NCI-H345 treated with DMSO at 0.1 percent for 48 hours (cell line): ENCODE measurements at regions not wholly inside any gene's neighbourhood (a gene's known extent, or its start where the extent isn't known, plus 50 kb on each side); places are given as distances from the start of the nearest gene placed in this dataset.
"Not testable (repeated sequence)": the region's sequence is repeated elsewhere in the genome, so short reads cannot be mapped to it uniquely, and the experiment has no call there.

Experiments used
- DNase-seq: peaks from one replicate; lab custom pipeline; 2025; ENCODE audit not compliant: unreplicated experiment; lab: John Stamatoyannopoulos, UW

GRCh38 chr11:23138761-23139160 lies 278.5 kb upstream of the CCDC179 start:
- DNase-seq: no peak

- peak; percentile 7 for DNase-seq
Measured at GRCh38 chr11:23143022-23143421, 282.7 kb upstream of the CCDC179 start.

- no peak for DNase-seq
Measured at GRCh38 chr11:23151819-23152218, 291.5 kb upstream of the CCDC179 start.

GRCh38 chr11:23155503-23155902 lies 295.2 kb upstream of the CCDC179 start:
- DNase-seq: no peak

GRCh38 chr11:23164022-23164421 lies 303.7 kb upstream of the CCDC179 start:
- DNase-seq: no peak

GRCh38 chr11:23166376-23166775 lies 306.1 kb upstream of the CCDC179 start:
- DNase-seq: no peak

DNA sequence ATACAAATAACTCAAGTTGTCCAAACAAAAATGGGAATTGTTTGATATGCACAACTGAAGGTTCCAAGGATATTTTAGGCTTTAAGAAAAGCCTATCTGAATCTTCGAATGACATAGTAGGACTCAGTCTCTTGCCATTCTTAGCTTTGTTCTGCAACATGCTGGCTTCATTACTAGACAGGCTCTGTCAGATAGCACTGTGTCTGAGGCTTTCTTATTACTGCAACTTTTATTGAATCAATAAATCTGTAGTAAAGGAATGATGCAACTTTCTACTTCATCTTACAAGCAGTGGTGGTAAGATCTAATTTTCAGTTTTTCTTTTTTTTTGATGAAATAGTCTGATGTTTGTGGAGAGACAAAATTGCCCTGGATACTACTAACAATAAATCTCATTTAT lies 319.3 kb upstream of the CCDC179 start:
- no peak for DNase-seq

GRCh38 chr11:23181022-23181807 lies 320.9 kb upstream of the CCDC179 start:
- DNase-seq: no peak

DNA sequence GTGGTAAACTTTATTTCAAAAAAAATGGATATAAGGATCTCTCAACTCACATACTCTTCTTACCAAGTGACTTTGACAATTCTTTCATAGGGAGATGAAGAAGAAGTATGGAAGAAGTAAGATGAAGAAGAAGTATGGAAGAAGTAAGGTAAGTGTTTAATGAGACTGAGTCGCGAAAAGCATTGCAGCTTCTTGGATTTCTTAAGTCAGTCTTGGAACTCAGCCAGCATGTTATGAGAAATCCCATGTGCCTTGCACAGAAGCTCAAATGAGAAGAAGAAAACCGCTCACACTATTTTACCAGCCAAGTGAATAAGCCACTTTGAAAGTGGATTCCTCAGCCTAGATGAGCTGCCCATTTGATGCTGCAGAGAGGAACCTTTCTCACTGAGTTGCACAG lies 332.0 kb upstream of the CCDC179 start:
- no peak for DNase-seq

- DNase-seq: no peak
Measured at GRCh38 chr11:23201936-23202522, 341.8 kb upstream of the CCDC179 start.

DNA sequence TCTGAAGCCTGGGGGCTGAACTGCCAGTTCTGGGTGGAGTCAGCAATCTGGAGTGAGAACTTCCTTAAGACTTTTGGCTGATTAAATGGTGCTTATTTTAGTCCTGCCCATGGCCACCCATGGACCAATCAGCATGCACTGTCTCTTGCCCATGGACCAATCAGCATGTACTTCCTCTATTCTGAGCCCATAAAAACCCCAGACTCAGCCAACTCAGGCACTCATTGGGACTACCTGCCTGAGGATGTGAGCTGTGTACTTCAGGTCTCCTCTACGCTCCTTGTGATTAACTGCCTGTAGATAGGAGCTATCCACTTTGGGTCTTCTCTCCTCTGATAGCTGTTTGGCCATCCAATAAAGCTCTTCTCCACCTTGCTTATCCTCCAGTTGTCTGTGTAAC lies 342.3 kb upstream of the CCDC179 start:
- DNase-seq: no peak

DNA sequence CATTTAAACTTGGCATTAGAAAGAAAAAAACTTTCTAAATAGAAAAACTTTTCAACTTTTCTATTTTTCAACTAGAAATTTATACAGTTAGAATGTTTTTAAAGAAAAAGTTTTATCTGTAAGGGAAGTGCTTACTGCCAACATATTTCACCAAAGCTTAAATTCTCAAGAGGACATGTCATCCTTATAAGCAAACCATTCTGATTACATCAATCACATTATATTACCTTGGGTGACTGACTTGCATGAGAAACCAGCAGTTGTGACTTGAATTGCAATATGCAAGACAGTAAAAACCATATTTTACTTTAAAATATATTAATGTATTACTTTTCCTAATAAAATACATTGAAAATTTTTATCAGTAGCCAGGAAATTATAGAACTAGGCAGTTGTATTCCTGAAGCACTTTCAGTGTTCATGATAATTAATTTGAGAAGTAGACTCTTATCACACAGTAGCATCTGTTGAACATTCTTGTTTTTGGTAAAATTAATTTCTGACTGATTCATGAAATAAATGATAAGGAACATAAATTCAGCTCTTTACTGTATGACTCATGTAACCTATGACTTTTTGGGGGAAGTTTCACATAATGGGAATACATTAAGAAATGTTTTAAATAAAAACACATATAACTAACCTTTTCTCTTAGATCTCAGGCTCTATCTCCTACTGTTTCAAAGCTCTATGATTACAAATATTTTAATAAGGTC lies 345.0 kb upstream of the CCDC179 start:
- DNase-seq: no peak

DNA sequence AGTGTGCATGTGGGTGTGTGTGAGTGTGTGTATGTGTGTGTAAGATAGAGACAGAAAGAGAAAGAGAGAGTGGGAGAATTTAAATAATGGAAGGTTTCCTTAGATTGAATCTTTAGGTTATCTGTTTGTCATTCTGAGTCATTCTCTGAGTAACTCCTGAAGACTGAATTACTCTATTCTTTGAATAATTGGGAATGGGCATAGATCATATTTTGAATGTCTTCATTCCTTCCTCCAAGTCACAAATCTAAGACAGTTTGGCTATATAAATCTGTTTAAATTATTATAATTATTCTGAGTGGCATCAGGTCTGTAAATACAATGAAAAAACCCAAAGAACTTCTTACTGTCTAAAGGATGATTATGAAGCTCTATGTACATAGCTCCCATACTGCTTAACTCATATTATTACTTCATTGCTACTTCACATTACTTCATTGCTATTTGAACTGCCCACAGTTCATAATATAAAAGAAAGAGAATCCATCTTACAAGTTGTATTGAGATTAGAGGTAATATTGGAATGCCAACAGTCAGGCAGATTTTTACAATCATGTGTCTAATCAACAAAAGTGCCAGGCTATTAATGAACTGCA lies 346.6 kb upstream of the CCDC179 start:
- no peak for DNase-seq

GRCh38 chr11:23211221-23211620 lies 350.9 kb upstream of the CCDC179 start:
- no peak for DNase-seq

- no peak for DNase-seq
Measured at GRCh38 chr11:23212807-23213206, 352.5 kb upstream of the CCDC179 start.

GRCh38 chr11:23217072-23217471 lies 356.8 kb upstream of the CCDC179 start:
- no peak for DNase-seq

GRCh38 chr11:23220086-23220485 lies 359.8 kb upstream of the CCDC179 start:
- DNase-seq: not testable (repeated sequence)

DNA sequence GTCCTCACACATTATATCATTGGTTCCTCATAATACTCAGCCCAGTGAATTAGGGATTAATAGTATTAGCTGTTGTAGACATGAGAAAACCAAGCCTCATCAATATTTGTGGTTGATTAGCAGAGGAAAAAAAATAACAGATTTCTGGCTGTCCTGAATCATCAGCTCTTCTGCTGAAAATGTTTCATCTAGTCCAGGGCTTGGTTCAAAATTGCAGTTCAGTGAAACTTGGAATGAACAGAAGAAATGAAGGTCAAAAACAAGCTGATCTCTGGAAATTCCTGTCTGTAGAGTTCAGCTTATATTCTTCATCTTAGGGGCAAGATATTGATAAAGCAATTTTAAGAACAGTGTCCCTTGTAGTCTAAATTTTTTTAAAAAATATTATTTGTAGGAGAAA lies 361.1 kb upstream of the CCDC179 start:
- DNase-seq: no peak

- DNase-seq: no peak
Measured at GRCh38 chr11:23226331-23227077, 366.2 kb upstream of the CCDC179 start.

- DNase-seq: no peak
Measured at GRCh38 chr11:23227078-23227445, 366.8 kb upstream of the CCDC179 start.

DNA sequence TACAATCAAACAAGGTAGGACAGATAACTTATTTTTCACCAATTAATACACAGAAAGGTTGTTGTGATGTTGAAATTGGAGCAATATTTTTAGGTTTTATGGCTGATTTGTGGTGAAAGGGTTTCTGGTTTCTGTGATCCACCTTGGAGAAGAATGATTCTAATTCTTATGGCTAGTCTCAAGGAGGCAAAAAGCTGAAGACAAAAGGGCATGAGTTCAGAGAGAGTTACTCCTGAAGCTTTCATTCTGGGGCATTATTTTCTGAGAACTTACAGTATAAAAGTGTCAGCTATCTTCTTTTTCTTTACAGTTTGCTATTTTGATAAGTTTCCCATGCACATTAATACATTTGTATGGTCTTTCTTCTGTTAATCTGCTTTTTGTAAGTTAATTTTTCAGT lies 372.4 kb upstream of the CCDC179 start:
- DNase-seq: no peak
